Upper lobe of left lung (tissue), 4 donors: ENCODE measurements at regions not wholly inside any gene's neighbourhood (a gene's known extent, or its start where the extent isn't known, plus 50 kb on each side); places are given as distances from the start of the nearest gene placed in this dataset.

Source experiments
- CTCF ChIP-seq, 6 experiments: fragments of 450-650 bp in 4 of 6; fragments of 200-600 bp in 2 of 6; sonication (generic) in 2 of 6; IDR thresholded peaks; one replicate each; pipeline ENCODE4 v1.5.1; 2016 to 2019; ENCODE audit warnings: antibody characterized with exemption in 6 of 6
- EP300 ChIP-seq, 4 donors: sonication (generic); formaldehyde crosslinking; IDR thresholded peaks; one replicate each; pipeline ENCODE4 v1.5.1; 2017; ENCODE audit warnings: antibody characterized with exemption in 4 of 4, control low read depth in 2 of 4
- POLR2AphosphoS5 ChIP-seq, 2 donors: sonication (generic); formaldehyde crosslinking; IDR thresholded peaks; one replicate each; pipeline ENCODE4 v1.5.1; 2017; ENCODE audit warnings: antibody characterized with exemption in 2 of 2

- TF ChIP-seq CTCF (IDR thresholded peaks at IDR 0.05), result no peak
- no peak for TF ChIP-seq EP300 (IDR thresholded peaks at IDR 0.05)
- TF ChIP-seq POLR2AphosphoS5 (IDR thresholded peaks at IDR 0.05), result no peak
These were observed 82.1 kb upstream of the MLIP start for GRCh38 chr6:54029187-54029586.
